ENCODE measurements at regions not wholly inside any gene's neighbourhood (a gene's known extent, or its start where the extent isn't known, plus 50 kb on each side); places are given as distances from the start of the nearest gene placed in this dataset.
"Not testable (repeated sequence)": the region's sequence is repeated elsewhere in the genome, so short reads cannot be mapped to it uniquely, and the experiment has no call there.

GRCh38 chr18:60067426-60068210 lies 167.8 kb downstream of the PMAIP1 start:
- no peak for DNase-seq (ENCODE audit: low spot score)
- in situ Hi-C loops (cut with MboI; ENCODE audit: low sequenced_read_pairs, unreplicated experiment), result no loop called here
- no peak for TF ChIP-seq CTCF (IDR thresholded peaks at IDR 0.05; ENCODE audit: borderline replicate concordance, control extremely low read depth, extremely low read depth, insufficient read depth, missing control alignments)

DNA sequence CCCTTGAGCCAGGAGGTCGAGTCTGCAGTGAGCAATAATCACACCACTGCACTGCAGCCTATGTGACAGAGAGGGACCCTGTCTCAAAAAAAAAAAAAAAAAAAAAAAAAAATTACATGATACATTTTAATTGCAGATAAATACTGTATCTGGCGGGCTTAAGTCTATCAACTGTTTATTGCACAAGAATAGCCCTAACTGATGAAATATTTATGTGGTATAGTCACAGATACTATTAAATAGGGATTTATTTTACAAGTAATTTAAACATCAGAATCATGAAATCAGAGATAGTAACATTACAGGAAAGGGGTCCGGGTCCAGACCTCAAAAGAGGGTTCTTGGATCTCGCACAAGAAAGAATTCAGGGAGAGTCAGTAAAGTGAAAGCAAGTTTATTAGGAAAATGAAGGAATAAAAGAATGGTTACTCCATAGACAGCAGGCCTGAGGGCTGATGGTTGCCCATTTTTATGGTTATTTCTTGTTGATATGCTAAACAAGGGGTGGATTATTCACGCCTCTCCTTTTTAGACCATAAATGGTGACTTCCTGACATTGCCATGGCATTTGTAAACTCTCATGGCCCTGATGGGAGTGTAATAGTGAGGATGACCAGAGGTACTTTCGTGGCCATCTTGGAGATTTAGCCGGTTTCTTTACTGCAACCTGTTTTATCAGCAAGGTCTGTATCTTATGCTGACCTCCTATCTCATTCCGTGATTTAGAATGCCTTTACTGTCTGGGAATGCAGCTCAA lies 166.6 kb downstream of the PMAIP1 start:
- in situ Hi-C loops (cut with MboI; ENCODE audit: low sequenced_read_pairs, unreplicated experiment), result no loop called here
- no peak for DNase-seq (ENCODE audit: low spot score)
- TF ChIP-seq CTCF (IDR thresholded peaks at IDR 0.05; ENCODE audit: borderline replicate concordance, control extremely low read depth, extremely low read depth, insufficient read depth, missing control alignments), result no peak

- in situ Hi-C loops (cut with MboI; ENCODE audit: low sequenced_read_pairs, unreplicated experiment), result no loop called here
- no peak for TF ChIP-seq CTCF (IDR thresholded peaks at IDR 0.05; ENCODE audit: borderline replicate concordance, control extremely low read depth, extremely low read depth, insufficient read depth, missing control alignments)
- no peak for DNase-seq (ENCODE audit: low spot score)
Measured at GRCh38 chr18:60064271-60064670, 164.5 kb downstream of the PMAIP1 start.

- DNase-seq (ENCODE audit: low spot score); in situ Hi-C loops (cut with MboI; ENCODE audit: low sequenced_read_pairs, unreplicated experiment): not testable (repeated sequence)
Measured at GRCh38 chr18:60062831-60063230, 163.0 kb downstream of the PMAIP1 start.

- in situ Hi-C loops (cut with MboI; ENCODE audit: low sequenced_read_pairs, unreplicated experiment), result no loop called here
- no peak for TF ChIP-seq CTCF (IDR thresholded peaks at IDR 0.05; ENCODE audit: borderline replicate concordance, control extremely low read depth, extremely low read depth, insufficient read depth, missing control alignments)
- DNase-seq (ENCODE audit: low spot score), result no peak
Measured at GRCh38 chr18:60062396-60062795, 162.6 kb downstream of the PMAIP1 start.

- no peak for TF ChIP-seq CTCF (IDR thresholded peaks at IDR 0.05; ENCODE audit: borderline replicate concordance, control extremely low read depth, extremely low read depth, insufficient read depth, missing control alignments)
- DNase-seq (ENCODE audit: low spot score), result no peak
- in situ Hi-C loops (cut with MboI; ENCODE audit: low sequenced_read_pairs, unreplicated experiment), result no loop called here
Measured at GRCh38 chr18:60060578-60060977, 160.8 kb downstream of the PMAIP1 start.

DNA sequence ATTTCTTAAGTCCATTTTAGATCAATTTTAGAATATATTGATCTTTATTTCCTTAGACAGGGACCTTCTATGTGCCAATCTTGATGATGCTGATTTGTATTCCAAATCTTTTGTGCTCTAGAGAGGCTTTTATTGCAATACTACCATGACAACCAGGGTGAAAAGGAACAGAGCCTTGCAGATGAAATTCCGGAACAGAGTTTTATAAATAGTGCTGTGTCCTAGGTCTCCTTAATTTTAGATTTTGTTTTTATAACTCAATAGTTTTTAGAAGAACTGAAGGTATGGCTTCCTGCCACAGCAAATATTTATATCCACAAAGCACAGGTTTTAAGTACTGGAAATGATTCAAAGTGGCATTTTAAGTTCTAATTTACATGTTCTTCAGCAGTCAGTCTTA lies 160.2 kb downstream of the PMAIP1 start:
- TF ChIP-seq CTCF (IDR thresholded peaks at IDR 0.05; ENCODE audit: borderline replicate concordance, control extremely low read depth, extremely low read depth, insufficient read depth, missing control alignments), result no peak
- DNase-seq (ENCODE audit: low spot score), result no peak
- in situ Hi-C loops (cut with MboI; ENCODE audit: low sequenced_read_pairs, unreplicated experiment), result no loop called here

All from GM13976 (cell line).